ENCODE measurements at regions not wholly inside any gene's neighbourhood (a gene's known extent, or its start where the extent isn't known, plus 50 kb on each side); places are given as distances from the start of the nearest gene placed in this dataset.
A peak's percentile ranks its signal among the peaks of the same experiment; 100 is the strongest.

GRCh38 chr3:144463911-144464310 lies 492.3 kb downstream of the DIPK2A start:
- no peak for DNase-seq
- H3K4me1 ChIP-seq (ENCODE audit: control insufficient read depth, insufficient read depth, low read length), result peaks cover 4% of the 10 kb centered on the region
- Mint-ChIP-seq H3K4me3 (no peak overlapping the region), H3K27ac (no peak overlapping the region), H3K36me3 (ENCODE audit: low read depth) (no peaks in the 10 kb centered on the region), H3K27me3 (ENCODE audit: insufficient read depth) (no peaks in the 10 kb centered on the region), H3K9me3 (no peaks in the 10 kb centered on the region), H3K4me1 (peaks cover 35% of the 10 kb centered on the region)
- H3K27me3 ChIP-seq (ENCODE audit: control insufficient read depth, insufficient read depth, low read length, poor library complexity, severe bottlenecking), result no peaks in the 10 kb centered on the region
- H3K9ac ChIP-seq (ENCODE audit: extremely low read depth, low read length, poor library complexity, severe bottlenecking), result no peak overlapping the region
- TF ChIP-seq CTCF (conservative IDR thresholded peaks at IDR 0.05), result no peak
- WGBS, 2 experiments (ENCODE audit: insufficient coverage in 1 of 2, insufficient read length in 1 of 2), result 94% methylated on average over 2 of the region's 3 CpGs; no CpG with 5 or more reads in 1 of the 2 experiments
- H3K27ac ChIP-seq (ENCODE audit: low read depth, low read length), result no peak overlapping the region
- H3K36me3 ChIP-seq (ENCODE audit: control insufficient read depth, insufficient read depth, low read length), result no peaks in the 10 kb centered on the region
- H3K9me3 ChIP-seq (ENCODE audit: control insufficient read depth, low read length), result no peaks in the 10 kb centered on the region
- no peak overlapping the region for H3K4me3 ChIP-seq (ENCODE audit: low read length)

GRCh38 chr3:144466114-144466513 lies 494.5 kb downstream of the DIPK2A start:
- H3K4me3 Mint-ChIP-seq, result no peak overlapping the region
- H3K9me3 ChIP-seq (ENCODE audit: control insufficient read depth, low read length), result no peaks in the 10 kb centered on the region
- H3K27ac ChIP-seq (ENCODE audit: low read depth, low read length), result no peak overlapping the region
- H3K9me3 Mint-ChIP-seq, result no peaks in the 10 kb centered on the region
- no peak for TF ChIP-seq CTCF (conservative IDR thresholded peaks at IDR 0.05)
- H3K4me3 ChIP-seq (ENCODE audit: low read length), result peak overlapping the region; percentile 62
- DNase-seq, result peak; percentile 57
- no peaks in the 10 kb centered on the region for H3K36me3 ChIP-seq (ENCODE audit: control insufficient read depth, insufficient read depth, low read length)
- peaks cover 4% of the 10 kb centered on the region for H3K4me1 ChIP-seq (ENCODE audit: control insufficient read depth, insufficient read depth, low read length)
- no peaks in the 10 kb centered on the region for H3K27me3 Mint-ChIP-seq (ENCODE audit: insufficient read depth)
- peaks cover 38% of the 10 kb centered on the region for H3K4me1 Mint-ChIP-seq
- no peak overlapping the region for H3K9ac ChIP-seq (ENCODE audit: extremely low read depth, low read length, poor library complexity, severe bottlenecking)
- no peak overlapping the region for H3K27ac Mint-ChIP-seq
- H3K36me3 Mint-ChIP-seq (ENCODE audit: low read depth), result no peaks in the 10 kb centered on the region
- WGBS, 2 experiments (ENCODE audit: insufficient coverage in 1 of 2, insufficient read length in 1 of 2), result 25% methylated on average over 1 of the region's 1 CpG; no CpG with 5 or more reads in 1 of the 2 experiments
- H3K27me3 ChIP-seq (ENCODE audit: control insufficient read depth, insufficient read depth, low read length, poor library complexity, severe bottlenecking), result no peaks in the 10 kb centered on the region

DNA sequence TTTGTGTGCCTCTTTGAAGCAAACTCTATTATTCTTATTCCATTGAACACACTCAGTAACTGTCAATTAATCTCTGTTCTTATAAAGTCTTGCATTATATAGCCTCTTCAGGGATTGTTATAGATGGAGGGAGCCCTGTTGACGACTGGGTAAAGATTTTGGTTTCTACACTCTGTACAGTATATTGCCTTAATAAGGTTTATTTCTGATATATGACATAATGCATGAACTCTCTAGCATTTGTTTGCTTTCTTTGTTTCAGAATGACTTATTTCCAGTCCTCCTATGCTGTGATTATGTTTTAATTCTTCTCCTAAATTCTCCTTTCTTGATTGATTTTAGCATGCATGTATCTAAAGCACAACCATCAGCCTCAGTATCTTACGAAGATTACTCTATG lies 494.9 kb downstream of the DIPK2A start:
- Histone ChIP-seq H3K4me3 (ENCODE audit: low read length) (peak overlapping the region; percentile 11), H3K9me3 (ENCODE audit: control insufficient read depth, low read length) (no peaks in the 10 kb centered on the region), H3K9ac (ENCODE audit: extremely low read depth, low read length, poor library complexity, severe bottlenecking) (no peak overlapping the region), H3K4me1 (ENCODE audit: control insufficient read depth, insufficient read depth, low read length) (peaks cover 4% of the 10 kb centered on the region), H3K36me3 (ENCODE audit: control insufficient read depth, insufficient read depth, low read length) (no peaks in the 10 kb centered on the region), H3K27ac (ENCODE audit: low read depth, low read length) (no peak overlapping the region), H3K27me3 (ENCODE audit: control insufficient read depth, insufficient read depth, low read length, poor library complexity, severe bottlenecking) (no peaks in the 10 kb centered on the region)
- Mint-ChIP-seq H3K4me1 (peaks cover 38% of the 10 kb centered on the region), H3K36me3 (ENCODE audit: low read depth) (no peaks in the 10 kb centered on the region), H3K9me3 (no peaks in the 10 kb centered on the region), H3K27me3 (ENCODE audit: insufficient read depth) (no peaks in the 10 kb centered on the region), H3K27ac (peak overlapping the region; percentile 67), H3K4me3 (no peak overlapping the region)
- no peak for DNase-seq
- WGBS, 2 experiments (ENCODE audit: insufficient coverage in 1 of 2, insufficient read length in 1 of 2), result 64% methylated on average over 2 of the region's 2 CpGs; no CpG with 5 or more reads in 1 of the 2 experiments
- TF ChIP-seq CTCF (conservative IDR thresholded peaks at IDR 0.05), result no peak
